ENCODE measurements at regions not wholly inside any gene's neighbourhood (a gene's known extent, or its start where the extent isn't known, plus 50 kb on each side); places are given as distances from the start of the nearest gene placed in this dataset.

- DNase-seq: no peak
These were observed 72.9 kb upstream of the C14orf180 start for GRCh38 chr14:104506461-104507253.

GRCh38 chr14:104507443-104507842 is 72.1 kb upstream of the C14orf180 start:
- DNase-seq: no peak

GRCh38 chr14:104509673-104510072 is 69.9 kb upstream of the C14orf180 start:
- no peak for DNase-seq

- DNase-seq: no peak
These were observed 69.3 kb upstream of the C14orf180 start for GRCh38 chr14:104510216-104510615.

GRCh38 chr14:104510794-104511611 is 68.6 kb upstream of the C14orf180 start:
- no peak for DNase-seq

GRCh38 chr14:104512061-104512460 is 67.5 kb upstream of the C14orf180 start:
- no peak for DNase-seq

- no peak for DNase-seq
These were observed 66.6 kb upstream of the C14orf180 start for GRCh38 chr14:104512771-104513640.

GRCh38 chr14:104513641-104514046 is 65.9 kb upstream of the C14orf180 start:
- DNase-seq: no peak

- no peak for DNase-seq
These were observed 65.3 kb upstream of the C14orf180 start for GRCh38 chr14:104514156-104514848.

GRCh38 chr14:104515059-104515810 is 64.3 kb upstream of the C14orf180 start:
- DNase-seq: no peak

- no peak for DNase-seq
These were observed 63.5 kb upstream of the C14orf180 start for GRCh38 chr14:104515811-104516780.

GRCh38 chr14:104516906-104517305 is 62.7 kb upstream of the C14orf180 start:
- DNase-seq: no peak

- no peak for DNase-seq
These were observed 62.1 kb upstream of the C14orf180 start for GRCh38 chr14:104517426-104517825.

GRCh38 chr14:104517867-104518266 is 61.7 kb upstream of the C14orf180 start:
- DNase-seq: no peak

GRCh38 chr14:104518659-104519350 is 60.8 kb upstream of the C14orf180 start:
- DNase-seq: no peak

- DNase-seq: no peak
These were observed 59.8 kb upstream of the C14orf180 start for GRCh38 chr14:104519721-104520120.

GRCh38 chr14:104520620-104521410 is 58.7 kb upstream of the C14orf180 start:
- no peak for DNase-seq

GRCh38 chr14:104521816-104522745 is 57.5 kb upstream of the C14orf180 start:
- no peak for DNase-seq

All from AML-193 (cell line).